ENCODE measurements at regions not wholly inside any gene's neighbourhood (a gene's known extent, or its start where the extent isn't known, plus 50 kb on each side); places are given as distances from the start of the nearest gene placed in this dataset.

- in situ Hi-C loops (cut with MboI; ENCODE audit: low sequenced_read_pairs), result no loop called here
These were observed 1237.6 kb downstream of the EFNB2 start for GRCh38 chr13:105297839-105298238.

GRCh38 chr13:105291987-105292386 is 1243.5 kb downstream of the EFNB2 start:
- in situ Hi-C loops (cut with MboI; ENCODE audit: low sequenced_read_pairs), result no loop called here

- in situ Hi-C loops (cut with MboI; ENCODE audit: low sequenced_read_pairs), result no loop called here
These were observed 1244.9 kb downstream of the EFNB2 start for GRCh38 chr13:105290596-105290995.

- in situ Hi-C loops (cut with MboI; ENCODE audit: low sequenced_read_pairs), result no loop called here
These were observed 1249.9 kb downstream of the EFNB2 start for GRCh38 chr13:105285526-105285925.

GRCh38 chr13:105282406-105283285 is 1252.8 kb downstream of the EFNB2 start:
- in situ Hi-C loops (cut with MboI; ENCODE audit: low sequenced_read_pairs), result no loop called here

- in situ Hi-C loops (cut with MboI; ENCODE audit: low sequenced_read_pairs), result no loop called here
These were observed 1256.5 kb downstream of the EFNB2 start for GRCh38 chr13:105278943-105279381.

GRCh38 chr13:105276571-105276970 is 1258.9 kb downstream of the EFNB2 start:
- in situ Hi-C loops (cut with MboI; ENCODE audit: low sequenced_read_pairs), result no loop called here

- in situ Hi-C loops (cut with MboI; ENCODE audit: low sequenced_read_pairs), result no loop called here
These were observed 1261.7 kb downstream of the EFNB2 start for GRCh38 chr13:105273665-105274222.

GRCh38 chr13:105272660-105273631 is 1262.5 kb downstream of the EFNB2 start:
- in situ Hi-C loops (cut with MboI; ENCODE audit: low sequenced_read_pairs), result no loop called here

- in situ Hi-C loops (cut with MboI; ENCODE audit: low sequenced_read_pairs), result no loop called here
These were observed 1268.8 kb downstream of the EFNB2 start for GRCh38 chr13:105266615-105267014.

GRCh38 chr13:105262579-105262978 is 1272.9 kb downstream of the EFNB2 start:
- in situ Hi-C loops (cut with MboI; ENCODE audit: low sequenced_read_pairs), result no loop called here

GRCh38 chr13:105259426-105259825 is 1276.0 kb downstream of the EFNB2 start:
- in situ Hi-C loops (cut with MboI; ENCODE audit: low sequenced_read_pairs), result no loop called here

- in situ Hi-C loops (cut with MboI; ENCODE audit: low sequenced_read_pairs), result no loop called here
These were observed 1280.0 kb downstream of the EFNB2 start for GRCh38 chr13:105255472-105255871.

- in situ Hi-C loops (cut with MboI; ENCODE audit: low sequenced_read_pairs), result no loop called here
These were observed 1284.2 kb downstream of the EFNB2 start for GRCh38 chr13:105251293-105251692.

- in situ Hi-C loops (cut with MboI; ENCODE audit: low sequenced_read_pairs), result no loop called here
These were observed 1287.6 kb downstream of the EFNB2 start for GRCh38 chr13:105247830-105248229.

GRCh38 chr13:105240371-105240770 is 1295.1 kb downstream of the EFNB2 start:
- in situ Hi-C loops (cut with MboI; ENCODE audit: low sequenced_read_pairs), result no loop called here

GRCh38 chr13:105232439-105232838 is 1303.0 kb downstream of the EFNB2 start:
- in situ Hi-C loops (cut with MboI; ENCODE audit: low sequenced_read_pairs), result no loop called here

GRCh38 chr13:105232006-105232405 is 1303.5 kb downstream of the EFNB2 start:
- in situ Hi-C loops (cut with MboI; ENCODE audit: low sequenced_read_pairs), result no loop called here

GRCh38 chr13:105231579-105231978 is 1303.9 kb downstream of the EFNB2 start:
- in situ Hi-C loops (cut with MboI; ENCODE audit: low sequenced_read_pairs), result no loop called here

GRCh38 chr13:105220881-105221280 is 1314.6 kb downstream of the EFNB2 start:
- in situ Hi-C loops (cut with MboI; ENCODE audit: low sequenced_read_pairs), result no loop called here

GRCh38 chr13:105220063-105220462 is 1315.4 kb downstream of the EFNB2 start:
- in situ Hi-C loops (cut with MboI; ENCODE audit: low sequenced_read_pairs), result no loop called here
